ENCODE measurements at regions not wholly inside any gene's neighbourhood (a gene's known extent, or its start where the extent isn't known, plus 50 kb on each side); places are given as distances from the start of the nearest gene placed in this dataset.

- H3K36me3 Mint-ChIP-seq = no peaks in the 10 kb centered on the region
- H3K9me3 Mint-ChIP-seq (ENCODE audit: low read depth) = no peaks in the 10 kb centered on the region
- CTCF ChIA-PET = no interaction called here
- no peak for DNase-seq
- H3K4me3 Mint-ChIP-seq = no peak overlapping the region
- ATAC-seq = no peak
- no peaks in the 10 kb centered on the region for H3K27me3 Mint-ChIP-seq
- no peak overlapping the region for H3K27ac Mint-ChIP-seq
- H3K4me1 Mint-ChIP-seq = no peaks in the 10 kb centered on the region
Measured at GRCh38 chr18:24585996-24586566, 125.6 kb downstream of the HRH4 start.

- Mint-ChIP-seq H3K4me1 (no peaks in the 10 kb centered on the region), H3K27me3 (no peaks in the 10 kb centered on the region), H3K36me3 (no peaks in the 10 kb centered on the region), H3K9me3 (ENCODE audit: low read depth) (no peaks in the 10 kb centered on the region), H3K27ac (no peak overlapping the region), H3K4me3 (no peak overlapping the region)
- DNase-seq (no peak), ATAC-seq (no peak)
- CTCF ChIA-PET = no interaction called here
Measured at GRCh38 chr18:24586662-24587360, 126.4 kb downstream of the HRH4 start.

DNA sequence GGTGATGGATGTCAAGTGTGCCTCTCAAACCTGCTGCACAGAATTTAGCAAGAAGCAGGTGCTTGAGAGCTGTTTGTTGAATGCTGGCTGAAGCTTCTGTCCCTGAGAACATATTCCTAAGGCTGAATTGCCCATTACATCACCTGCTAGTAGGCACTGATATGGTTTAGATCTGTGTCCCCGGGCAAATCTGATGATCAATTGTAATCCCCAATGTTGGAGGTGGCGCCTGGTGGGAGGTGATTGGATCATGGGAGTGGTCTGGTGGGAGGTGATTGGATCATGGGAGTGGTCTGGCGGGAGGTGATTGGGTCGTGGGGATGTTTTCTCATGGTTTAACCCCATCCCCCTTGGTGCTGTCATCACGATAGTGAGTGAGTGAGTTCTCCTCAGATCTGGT is 128.0 kb downstream of the HRH4 start:
- DNase-seq (no peak), ATAC-seq (no peak)
- no peak overlapping the region for H3K27ac Mint-ChIP-seq
- H3K4me1 Mint-ChIP-seq = no peaks in the 10 kb centered on the region
- no peaks in the 10 kb centered on the region for H3K9me3 Mint-ChIP-seq (ENCODE audit: low read depth)
- H3K4me3 Mint-ChIP-seq = no peak overlapping the region
- no peaks in the 10 kb centered on the region for H3K27me3 Mint-ChIP-seq
- CTCF ChIA-PET = no interaction called here
- H3K36me3 Mint-ChIP-seq = no peaks in the 10 kb centered on the region

DNA sequence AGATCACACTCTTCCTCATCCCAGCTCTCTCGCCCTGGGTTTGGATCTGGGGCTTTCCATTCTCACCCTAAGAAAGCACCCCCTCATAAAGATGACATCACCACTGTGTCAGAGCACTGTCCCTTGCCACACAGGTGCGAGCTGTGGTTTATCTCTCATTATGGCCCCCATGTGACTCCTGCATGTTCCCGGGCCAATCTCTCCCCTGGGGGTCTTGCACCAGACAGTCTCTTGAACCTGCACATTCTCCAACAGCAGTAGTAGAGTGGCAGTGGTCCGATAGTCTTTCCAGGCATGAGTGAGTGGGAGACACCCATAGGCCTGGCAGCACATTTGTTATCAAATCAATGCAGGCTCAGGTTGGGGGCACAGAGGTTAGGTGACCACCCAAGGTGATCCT is 130.5 kb downstream of the HRH4 start:
- Mint-ChIP-seq H3K9me3 (ENCODE audit: low read depth) (no peaks in the 10 kb centered on the region), H3K27me3 (no peaks in the 10 kb centered on the region), H3K4me1 (no peaks in the 10 kb centered on the region), H3K36me3 (no peaks in the 10 kb centered on the region), H3K4me3 (no peak overlapping the region), H3K27ac (no peak overlapping the region)
- ATAC-seq = no peak
- no peak for DNase-seq
- CTCF ChIA-PET = no interaction called here

GRCh38 chr18:24593401-24593800 is 133.0 kb downstream of the HRH4 start:
- Mint-ChIP-seq H3K4me1 (no peaks in the 10 kb centered on the region), H3K36me3 (no peaks in the 10 kb centered on the region), H3K27ac (no peak overlapping the region), H3K27me3 (peaks cover 2% of the 10 kb centered on the region), H3K9me3 (ENCODE audit: low read depth) (no peaks in the 10 kb centered on the region), H3K4me3 (no peak overlapping the region)
- ATAC-seq = no peak
- CTCF ChIA-PET = no interaction called here
- DNase-seq = no peak

DNA sequence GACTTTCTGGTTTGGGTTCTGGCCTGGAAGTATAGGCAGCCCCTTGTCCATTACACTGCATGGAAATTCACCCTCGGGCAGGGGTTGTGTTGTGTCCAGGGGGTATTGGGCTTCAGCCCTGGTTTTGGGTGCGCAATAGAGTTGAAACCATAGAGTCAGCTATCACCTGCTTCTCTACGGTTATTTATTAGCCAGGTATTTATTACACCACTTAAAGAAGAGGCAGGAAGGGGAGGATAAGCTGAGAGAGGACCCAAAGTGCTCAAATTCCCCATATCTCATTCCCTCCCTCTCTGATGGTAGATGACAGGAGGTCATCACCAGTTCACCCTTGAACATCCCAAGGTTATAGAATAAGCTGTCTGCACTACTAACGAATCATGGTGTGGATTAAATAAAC is 133.4 kb downstream of the HRH4 start:
- Mint-ChIP-seq H3K27me3 (peaks cover 6% of the 10 kb centered on the region), H3K9me3 (ENCODE audit: low read depth) (no peaks in the 10 kb centered on the region), H3K4me1 (no peaks in the 10 kb centered on the region), H3K27ac (no peak overlapping the region), H3K36me3 (no peaks in the 10 kb centered on the region), H3K4me3 (no peak overlapping the region)
- DNase-seq (no peak), ATAC-seq (no peak)
- CTCF ChIA-PET = no interaction called here

GRCh38 chr18:24595561-24596031 is 135.2 kb downstream of the HRH4 start:
- ATAC-seq = no peak
- Mint-ChIP-seq H3K9me3 (ENCODE audit: low read depth) (no peaks in the 10 kb centered on the region), H3K4me3 (no peak overlapping the region), H3K36me3 (no peaks in the 10 kb centered on the region), H3K27me3 (peaks cover 9% of the 10 kb centered on the region), H3K4me1 (no peaks in the 10 kb centered on the region), H3K27ac (no peak overlapping the region)
- CTCF ChIA-PET = no interaction called here
- DNase-seq = no peak

GRCh38 chr18:24600076-24600654 is 139.7 kb downstream of the HRH4 start:
- Mint-ChIP-seq H3K4me3 (no peak overlapping the region), H3K36me3 (no peaks in the 10 kb centered on the region), H3K4me1 (no peaks in the 10 kb centered on the region), H3K27ac (no peak overlapping the region), H3K27me3 (peaks cover 18% of the 10 kb centered on the region), H3K9me3 (ENCODE audit: low read depth) (no peaks in the 10 kb centered on the region)
- ATAC-seq = no peak
- CTCF ChIA-PET = interaction anchor here (1.5 kb wide), 1 partner anchor 127 kb away, joined by 6 read pairs; no protein-coding TSS in a partner anchor
- DNase-seq = no peak

- Mint-ChIP-seq H3K4me1 (no peaks in the 10 kb centered on the region), H3K4me3 (no peak overlapping the region), H3K9me3 (ENCODE audit: low read depth) (no peaks in the 10 kb centered on the region), H3K36me3 (no peaks in the 10 kb centered on the region), H3K27me3 (peaks cover 18% of the 10 kb centered on the region), H3K27ac (no peak overlapping the region)
- CTCF ChIA-PET = interaction anchor here (1.4 kb wide), 1 partner anchor 125 kb away, joined by 4 read pairs; no protein-coding TSS in a partner anchor
- ATAC-seq (no peak), DNase-seq (no peak)
Measured at GRCh38 chr18:24601585-24601984, 141.1 kb downstream of the HRH4 start.

GRCh38 chr18:24602201-24602600 is 141.8 kb downstream of the HRH4 start:
- no peak for ATAC-seq
- CTCF ChIA-PET = interaction anchor here (1.4 kb wide), 1 partner anchor 124 kb away, joined by 4 read pairs; no protein-coding TSS in a partner anchor
- Mint-ChIP-seq H3K27me3 (peaks cover 18% of the 10 kb centered on the region), H3K9me3 (ENCODE audit: low read depth) (no peaks in the 10 kb centered on the region), H3K4me1 (no peaks in the 10 kb centered on the region), H3K36me3 (no peaks in the 10 kb centered on the region), H3K4me3 (no peak overlapping the region), H3K27ac (no peak overlapping the region)
- no peak for DNase-seq

DNA sequence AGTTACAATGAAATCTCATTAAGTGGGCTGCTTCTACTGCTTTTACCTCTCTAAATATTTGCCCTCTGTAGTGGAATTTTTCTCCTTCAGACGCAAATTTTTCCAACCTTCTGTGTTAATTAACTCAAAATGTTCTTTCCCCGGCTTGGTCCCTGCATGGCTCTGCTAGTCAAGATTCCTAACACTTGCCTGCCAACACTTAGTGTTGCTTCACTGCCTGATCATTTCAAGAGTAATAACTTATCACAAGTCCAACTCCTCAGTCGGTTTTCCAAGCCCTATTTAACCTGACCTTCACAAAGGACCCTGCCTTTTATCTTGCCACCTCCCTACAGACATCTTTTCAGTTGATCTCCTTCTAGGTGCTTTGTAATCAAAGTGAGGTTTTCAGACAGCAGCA is 142.7 kb downstream of the HRH4 start:
- Mint-ChIP-seq H3K27me3 (peaks cover 18% of the 10 kb centered on the region), H3K27ac (no peak overlapping the region), H3K9me3 (ENCODE audit: low read depth) (no peaks in the 10 kb centered on the region), H3K36me3 (no peaks in the 10 kb centered on the region), H3K4me3 (no peak overlapping the region), H3K4me1 (no peaks in the 10 kb centered on the region)
- DNase-seq (no peak), ATAC-seq (no peak)
- CTCF ChIA-PET = no interaction called here

GRCh38 chr18:24605444-24605843 is 145.0 kb downstream of the HRH4 start:
- no peak overlapping the region for H3K27ac Mint-ChIP-seq
- CTCF ChIA-PET = interaction anchor here (0.7 to 1.2 kb wide), 2 partner anchors 9 to 121 kb away, joined by 3 to 6 read pairs; no protein-coding TSS in a partner anchor
- DNase-seq (no peak), ATAC-seq (no peak)
- H3K4me3 Mint-ChIP-seq = no peak overlapping the region
- H3K36me3 Mint-ChIP-seq = no peaks in the 10 kb centered on the region
- no peaks in the 10 kb centered on the region for H3K9me3 Mint-ChIP-seq (ENCODE audit: low read depth)
- H3K27me3 Mint-ChIP-seq = peaks cover 9% of the 10 kb centered on the region
- no peaks in the 10 kb centered on the region for H3K4me1 Mint-ChIP-seq

GRCh38 chr18:24609254-24609653 is 148.8 kb downstream of the HRH4 start:
- DNase-seq (no peak), ATAC-seq (no peak)
- no peaks in the 10 kb centered on the region for H3K9me3 Mint-ChIP-seq (ENCODE audit: low read depth)
- H3K27me3 Mint-ChIP-seq = no peaks in the 10 kb centered on the region
- H3K27ac Mint-ChIP-seq = no peak overlapping the region
- H3K4me1 Mint-ChIP-seq = no peaks in the 10 kb centered on the region
- no peaks in the 10 kb centered on the region for H3K36me3 Mint-ChIP-seq
- no peak overlapping the region for H3K4me3 Mint-ChIP-seq
- CTCF ChIA-PET = no interaction called here

- CTCF ChIA-PET = no interaction called here
Measured at GRCh38 chr18:24611075-24611474, 150.6 kb downstream of the HRH4 start.

More at GRCh38 chr18:24611075-24611474, 150.6 kb downstream of the HRH4 start:
- no peak overlapping the region for H3K4me3 Mint-ChIP-seq
- no peak overlapping the region for H3K27ac Mint-ChIP-seq
- no peaks in the 10 kb centered on the region for H3K4me1 Mint-ChIP-seq
- ATAC-seq (no peak), DNase-seq (no peak)
- H3K36me3 Mint-ChIP-seq = no peaks in the 10 kb centered on the region
- no peaks in the 10 kb centered on the region for H3K27me3 Mint-ChIP-seq
- H3K9me3 Mint-ChIP-seq (ENCODE audit: low read depth) = no peaks in the 10 kb centered on the region

Data from activated CD8-positive, alpha-beta memory T cell treated with anti-CD3 and anti-CD28 coated beads, Interleukin-2, amount 10 ng/mL, durations not matched to agents 7 days and 5 days (primary cell).